ENCODE measurements at regions not wholly inside any gene's neighbourhood (a gene's known extent, or its start where the extent isn't known, plus 50 kb on each side); places are given as distances from the start of the nearest gene placed in this dataset.

DNA sequence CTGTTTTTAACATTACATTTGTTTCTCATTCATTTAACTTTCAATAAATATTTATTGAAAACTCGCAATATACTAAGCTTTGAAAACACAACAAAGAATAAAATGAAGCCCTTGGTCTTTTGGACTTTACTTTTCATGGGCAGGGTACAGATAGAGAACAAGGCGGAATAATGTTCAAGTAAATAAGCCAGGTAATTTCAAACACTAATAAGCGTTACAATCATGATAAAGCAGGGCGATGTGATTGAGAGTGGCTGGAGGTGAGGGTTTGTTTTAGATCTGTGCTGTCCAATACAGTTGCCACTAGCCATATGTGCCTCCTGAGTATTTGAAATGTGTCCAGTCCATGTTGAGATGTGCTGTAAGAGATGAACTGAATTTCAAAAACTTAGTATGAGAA is 307.1 kb downstream of the ALDH8A1 start:
- ATAC-seq (no peak), FAIRE-seq (no peak), DNase-seq (no peak)
- Histone ChIP-seq H3K27ac (no peak overlapping the region), H3K27me3 (no peaks in the 10 kb centered on the region), H3K9me3 (no peaks in the 10 kb centered on the region), H3K4me3 (no peak overlapping the region), H3K4me1 (peaks cover 0 to 9% (median 0%) of the 10 kb centered on the region in 3 donors), H3K36me3 (no peaks in the 10 kb centered on the region)
- intact Hi-C loops (cut with DNase I): loop anchor here in 1 of 3 donors (5.0 kb wide), 1 partner anchor 471 kb away; no protein-coding TSS in a partner anchor
- TF ChIP-seq, protein P1, sequence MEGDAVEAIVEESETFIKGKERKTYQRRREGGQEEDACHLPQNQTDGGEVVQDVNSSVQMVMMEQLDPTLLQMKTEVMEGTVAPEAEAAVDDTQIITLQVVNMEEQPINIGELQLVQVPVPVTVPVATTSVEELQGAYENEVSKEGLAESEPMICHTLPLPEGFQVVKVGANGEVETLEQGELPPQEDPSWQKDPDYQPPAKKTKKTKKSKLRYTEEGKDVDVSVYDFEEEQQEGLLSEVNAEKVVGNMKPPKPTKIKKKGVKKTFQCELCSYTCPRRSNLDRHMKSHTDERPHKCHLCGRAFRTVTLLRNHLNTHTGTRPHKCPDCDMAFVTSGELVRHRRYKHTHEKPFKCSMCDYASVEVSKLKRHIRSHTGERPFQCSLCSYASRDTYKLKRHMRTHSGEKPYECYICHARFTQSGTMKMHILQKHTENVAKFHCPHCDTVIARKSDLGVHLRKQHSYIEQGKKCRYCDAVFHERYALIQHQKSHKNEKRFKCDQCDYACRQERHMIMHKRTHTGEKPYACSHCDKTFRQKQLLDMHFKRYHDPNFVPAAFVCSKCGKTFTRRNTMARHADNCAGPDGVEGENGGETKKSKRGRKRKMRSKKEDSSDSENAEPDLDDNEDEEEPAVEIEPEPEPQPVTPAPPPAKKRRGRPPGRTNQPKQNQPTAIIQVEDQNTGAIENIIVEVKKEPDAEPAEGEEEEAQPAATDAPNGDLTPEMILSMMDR (IDR thresholded peaks at IDR 0.05): no peak
- 45 to 64% methylated on average over 4 of the region's 4 CpGs for WGBS, 2 donors

DNA sequence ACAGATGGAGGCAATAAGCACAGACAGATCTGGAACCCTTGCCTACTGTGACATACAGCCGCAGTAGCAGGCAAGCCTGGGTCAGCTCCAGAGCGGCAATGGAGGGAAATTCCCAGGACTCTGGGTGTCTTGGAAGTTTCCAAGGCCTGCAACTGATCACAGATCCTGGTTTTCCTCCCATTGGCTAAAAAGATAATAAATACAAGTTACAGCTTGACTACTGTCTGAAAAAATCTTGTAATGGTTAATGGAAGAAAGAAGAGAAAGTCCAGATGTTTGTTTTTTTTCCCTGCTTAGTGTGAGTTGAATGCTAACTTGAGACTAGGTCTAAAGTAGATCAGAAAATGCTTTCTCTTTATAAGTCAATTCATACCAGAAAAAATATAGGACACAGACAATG is 307.6 kb downstream of the ALDH8A1 start:
- H3K27ac ChIP-seq: no peak overlapping the region
- H3K27me3 ChIP-seq: no peaks in the 10 kb centered on the region
- peak in 1 of 4 donors; percentile 44 for ATAC-seq
- FAIRE-seq: no peak
- TF ChIP-seq, protein P1 (IDR thresholded peaks at IDR 0.05): no peak
- 58% methylated on average over 2 of the region's 2 CpGs for WGBS, 2 donors
- intact Hi-C loops (cut with DNase I): loop anchor here in 1 of 3 donors (5.0 kb wide), 1 partner anchor 470 kb away; no protein-coding TSS in a partner anchor
- H3K36me3 ChIP-seq: no peaks in the 10 kb centered on the region
- H3K4me1 ChIP-seq: peaks cover 0 to 9% (median 0%) of the 10 kb centered on the region in 3 donors
- H3K4me3 ChIP-seq: no peak overlapping the region
- H3K9me3 ChIP-seq: no peaks in the 10 kb centered on the region
- peak in 1 of 6 donors; percentile 27 for DNase-seq

DNA sequence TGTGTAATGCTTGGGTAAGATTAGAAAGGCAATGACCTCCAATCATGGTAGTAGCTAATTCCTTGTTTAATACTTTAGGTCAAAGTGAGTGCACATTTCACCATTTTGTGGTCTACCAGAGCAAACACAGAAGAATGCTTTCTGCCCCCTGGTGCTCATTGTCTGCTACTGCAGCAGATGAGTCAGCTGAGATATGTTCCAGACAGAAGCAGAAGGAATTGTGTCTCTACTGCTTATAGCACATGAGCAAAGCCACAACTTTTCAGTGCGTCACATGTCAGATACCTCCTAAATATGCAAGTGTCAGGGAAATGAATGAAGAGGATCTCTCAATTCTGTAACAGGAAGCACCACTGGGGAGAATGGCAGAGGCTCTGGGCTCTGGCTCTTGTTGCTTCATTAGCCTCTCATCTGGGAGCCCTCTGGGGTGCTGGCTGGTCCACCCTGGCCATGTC is 308.9 kb downstream of the ALDH8A1 start:
- H3K9me3 ChIP-seq: no peaks in the 10 kb centered on the region
- intact Hi-C loops (cut with DNase I): loop anchor here in 1 of 3 donors (5.0 kb wide), 1 partner anchor 469 kb away; no protein-coding TSS in a partner anchor
- H3K27ac ChIP-seq: no peak overlapping the region
- DNase-seq: peak; percentile 65 to 85 (median 74)
- H3K27me3 ChIP-seq: no peaks in the 10 kb centered on the region
- FAIRE-seq: peak; percentile 78
- 37% methylated on average over 1 of the region's 1 CpG for WGBS, 2 donors
- no peak overlapping the region for H3K4me3 ChIP-seq
- H3K36me3 ChIP-seq: no peaks in the 10 kb centered on the region
- H3K4me1 ChIP-seq: peaks cover 0 to 9% (median 0%) of the 10 kb centered on the region in 3 donors
- peak; percentile 86 to 97 (median 95) for ATAC-seq
- TF ChIP-seq, protein P1 (IDR thresholded peaks at IDR 0.05): peak; percentile 84 to 93 (median 88)

DNA sequence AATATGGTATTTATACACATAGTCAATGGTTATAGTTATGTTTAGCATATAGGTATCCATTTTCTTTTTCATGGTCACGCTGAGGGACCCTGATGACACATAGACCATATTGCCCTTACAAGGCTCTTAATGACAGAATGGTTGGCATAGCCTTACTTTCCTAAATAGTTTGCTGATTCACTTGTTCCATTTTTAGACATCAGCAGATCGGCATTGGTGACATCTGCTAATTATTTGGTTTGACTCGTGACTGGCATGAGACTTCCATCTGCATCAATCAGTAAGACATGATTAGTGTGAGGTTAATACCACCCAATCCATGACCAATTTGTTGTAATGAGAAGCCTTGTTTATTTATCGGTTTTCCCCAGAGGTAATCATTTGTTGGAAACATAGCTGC is 309.7 kb downstream of the ALDH8A1 start:
- intact Hi-C loops (cut with DNase I): loop anchor here in 1 of 3 donors (5.0 kb wide), 1 partner anchor 468 kb away; no protein-coding TSS in a partner anchor
- FAIRE-seq: no peak
- H3K9me3 ChIP-seq: no peaks in the 10 kb centered on the region
- H3K4me3 ChIP-seq: no peak overlapping the region
- H3K27me3 ChIP-seq: no peaks in the 10 kb centered on the region
- no peaks in the 10 kb centered on the region for H3K36me3 ChIP-seq
- TF ChIP-seq, protein P1 (IDR thresholded peaks at IDR 0.05): no peak
- ATAC-seq: no peak
- no peak for DNase-seq
- peaks cover 0 to 9% (median 0%) of the 10 kb centered on the region in 3 donors for H3K4me1 ChIP-seq
- WGBS, 2 donors: 81 to 82% methylated on average over 4 of the region's 4 CpGs
- no peak overlapping the region for H3K27ac ChIP-seq

GRCh38 chr6:134637847-134638437 is 312.0 kb downstream of the ALDH8A1 start:
- H3K36me3 ChIP-seq: no peaks in the 10 kb centered on the region
- TF ChIP-seq, protein P1 (IDR thresholded peaks at IDR 0.05): no peak
- no peaks in the 10 kb centered on the region for H3K27me3 ChIP-seq
- no peaks in the 10 kb centered on the region for H3K9me3 ChIP-seq
- no peak overlapping the region for H3K4me3 ChIP-seq
- H3K4me1 ChIP-seq: peaks cover 0 to 9% (median 0%) of the 10 kb centered on the region in 3 donors
- intact Hi-C loops (cut with DNase I): loop anchor here in 1 of 3 donors (10.0 kb wide), 1 partner anchor 463 kb away; no protein-coding TSS in a partner anchor
- WGBS, 2 donors: 90 to 92% methylated on average over 1 of the region's 1 CpG
- no peak for ATAC-seq
- FAIRE-seq: no peak
- no peak for DNase-seq
- no peak overlapping the region for H3K27ac ChIP-seq
